CD4-positive, alpha-beta T cell treated with Interferon gamma for 1 hour (primary cell): ENCODE measurements at regions not wholly inside any gene's neighbourhood (a gene's known extent, or its start where the extent isn't known, plus 50 kb on each side); places are given as distances from the start of the nearest gene placed in this dataset.
"Not testable (repeated sequence)": the region's sequence is repeated elsewhere in the genome, so short reads cannot be mapped to it uniquely, and the experiment has no call there.

Experiments used
- DNase-seq: peaks from one replicate; pipeline ENCODE4 v3.0.0-alpha.2; 2020

DNA sequence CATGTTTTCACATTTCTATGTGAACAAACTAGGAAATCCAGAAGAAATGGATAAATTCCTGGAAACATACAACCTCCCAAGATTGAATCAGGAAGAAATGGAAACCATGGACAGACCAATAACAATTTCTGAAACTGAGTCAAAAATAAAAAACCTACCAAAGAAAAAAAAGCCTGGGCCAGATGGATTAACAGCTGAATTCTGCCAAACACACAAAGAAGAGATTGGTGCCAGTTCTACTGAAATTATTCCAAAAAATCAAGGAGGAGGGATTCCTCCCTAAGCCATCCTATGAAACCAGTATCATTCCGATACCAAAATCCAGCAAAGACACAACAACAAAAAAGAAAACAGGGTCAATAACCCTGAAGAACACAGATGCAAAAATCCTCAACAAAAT, 166.9 kb upstream of the FBXL7 start:
- no peak for DNase-seq

DNA sequence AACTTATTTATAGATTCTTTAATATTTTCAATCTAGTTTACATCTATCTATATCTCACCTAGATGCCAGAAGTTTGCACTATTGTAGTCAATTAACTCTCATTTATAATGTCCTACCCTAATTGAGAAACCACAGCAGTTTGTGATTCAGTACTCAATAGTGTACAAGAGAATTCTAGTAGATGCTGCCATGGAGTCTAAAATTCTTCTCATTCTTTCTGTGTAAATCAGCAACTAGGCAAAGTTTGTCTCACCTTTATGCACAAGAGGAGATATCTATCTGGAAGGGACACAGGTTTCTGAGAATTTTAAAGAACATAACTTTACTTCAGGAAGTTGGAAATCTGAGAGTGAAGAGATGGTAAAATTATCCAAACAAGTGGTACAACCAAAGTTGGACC, 173.0 kb upstream of the FBXL7 start:
- no peak for DNase-seq

DNA sequence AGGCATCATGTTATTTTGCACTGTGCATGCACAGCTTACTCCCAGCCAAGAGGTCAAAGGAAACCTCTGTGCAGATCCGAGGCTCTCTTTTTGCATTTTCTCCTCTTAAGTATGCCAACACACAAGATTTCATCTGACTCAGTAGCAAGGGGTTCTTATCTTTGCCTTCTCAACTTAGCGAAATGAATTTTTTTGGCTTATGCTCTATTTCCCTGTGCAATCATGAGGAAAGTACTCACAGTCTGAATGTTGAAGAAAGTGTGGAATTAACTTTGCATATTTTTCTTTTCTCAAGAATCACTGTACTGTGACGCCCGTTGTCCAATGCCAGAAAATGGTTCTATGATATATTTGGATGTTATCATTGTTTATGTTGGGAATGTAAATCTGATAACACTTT, 173.5 kb upstream of the FBXL7 start:
- no peak for DNase-seq

DNA sequence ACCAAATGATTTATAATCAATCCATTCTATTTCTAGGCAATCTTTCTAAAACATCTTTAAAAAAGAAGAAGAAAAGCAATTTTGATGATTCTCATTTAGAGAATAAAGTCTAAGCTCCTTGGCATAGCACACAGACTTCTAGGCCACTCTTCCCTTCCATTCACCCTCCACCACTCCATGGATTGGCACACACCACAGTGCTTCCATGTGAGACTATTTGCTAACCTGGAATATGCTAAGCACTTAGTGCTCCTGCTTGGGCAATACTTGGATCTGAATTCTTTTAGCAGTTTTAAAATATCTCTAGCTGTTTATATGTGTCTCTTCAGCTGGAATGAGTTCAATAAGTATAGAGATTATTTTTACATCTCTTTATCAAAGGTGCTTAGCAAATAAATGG, 177.6 kb upstream of the FBXL7 start:
- DNase-seq: no peak

DNA sequence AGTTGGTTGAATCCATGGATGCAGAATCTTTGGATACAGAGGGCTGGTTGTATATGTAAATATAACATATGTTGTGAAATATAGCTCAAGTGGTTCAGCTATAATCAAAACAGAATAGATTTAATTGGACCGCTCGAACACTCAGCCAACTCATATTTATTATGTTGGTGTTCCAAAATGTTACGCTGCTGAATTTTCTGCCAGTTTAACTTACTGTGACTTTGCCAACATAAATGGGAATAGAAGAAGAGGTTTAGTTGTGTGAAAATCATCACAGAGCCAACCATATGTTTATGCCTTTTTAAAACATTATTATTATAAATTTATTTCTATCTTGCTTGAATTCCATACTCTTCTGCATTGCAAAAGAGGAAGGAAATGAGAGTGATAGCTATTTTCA, 178.2 kb upstream of the FBXL7 start:
- no peak for DNase-seq

DNA sequence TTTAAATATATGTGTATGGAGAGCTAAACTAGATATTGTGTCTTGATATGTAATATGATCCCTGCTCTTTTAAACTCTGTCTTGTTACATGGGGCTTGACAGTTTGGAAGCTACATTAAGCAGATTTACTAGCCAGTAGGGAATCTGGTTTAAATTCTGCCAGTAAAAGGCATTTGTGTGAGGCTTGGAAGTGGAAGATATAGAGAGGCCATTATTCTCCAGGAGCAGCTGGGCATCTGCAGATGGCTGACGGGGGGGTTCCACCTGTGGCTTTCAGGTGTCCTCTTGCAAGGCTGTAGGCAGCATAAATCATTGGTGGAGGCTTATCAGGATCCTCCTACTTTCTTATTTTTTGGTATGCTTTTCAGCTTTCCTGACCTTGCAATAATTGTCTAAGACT, 179.1 kb upstream of the FBXL7 start:
- DNase-seq: no peak

DNA sequence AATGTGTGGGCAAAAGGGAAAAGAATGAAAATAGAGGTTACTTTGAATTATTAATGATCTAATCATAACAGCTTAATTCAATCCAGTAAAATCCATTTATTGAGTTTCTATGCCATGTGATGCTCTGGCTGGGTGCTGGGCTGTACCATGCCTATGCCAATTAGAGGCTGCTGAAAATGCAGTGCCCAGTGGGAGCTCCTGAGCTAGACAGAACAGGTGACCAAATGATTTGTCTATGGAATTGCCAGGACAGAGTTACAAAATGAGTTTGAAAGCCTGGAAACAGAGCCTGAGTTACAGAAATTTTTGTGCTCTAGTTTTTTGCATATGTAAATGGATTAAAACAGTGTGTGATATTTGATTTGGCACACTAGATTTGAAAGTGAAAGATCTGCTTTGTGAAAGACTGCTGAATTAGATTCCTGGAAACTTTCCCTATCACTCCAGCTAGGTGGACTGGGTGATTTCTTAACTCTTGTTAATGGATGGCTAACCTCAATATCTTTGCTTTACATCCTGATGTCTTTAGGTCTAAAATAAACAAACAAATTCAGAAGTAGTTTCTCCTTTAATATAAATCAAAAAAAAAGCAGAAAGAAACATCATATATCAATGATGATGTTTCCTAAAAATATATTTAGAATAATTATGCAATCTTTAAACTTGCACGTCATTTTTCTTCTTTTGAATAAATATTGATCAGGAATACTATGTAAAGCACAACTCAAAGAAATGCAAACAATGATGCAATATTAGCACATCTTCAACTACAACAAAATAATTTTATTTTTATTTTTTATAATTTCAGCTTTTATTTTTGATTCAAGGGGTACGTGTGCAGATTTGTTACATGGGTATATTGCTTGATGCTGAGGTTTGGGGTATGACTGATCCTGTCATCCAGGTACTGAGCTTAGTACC, 194.8 kb upstream of the FBXL7 start:
- DNase-seq: no peak

DNA sequence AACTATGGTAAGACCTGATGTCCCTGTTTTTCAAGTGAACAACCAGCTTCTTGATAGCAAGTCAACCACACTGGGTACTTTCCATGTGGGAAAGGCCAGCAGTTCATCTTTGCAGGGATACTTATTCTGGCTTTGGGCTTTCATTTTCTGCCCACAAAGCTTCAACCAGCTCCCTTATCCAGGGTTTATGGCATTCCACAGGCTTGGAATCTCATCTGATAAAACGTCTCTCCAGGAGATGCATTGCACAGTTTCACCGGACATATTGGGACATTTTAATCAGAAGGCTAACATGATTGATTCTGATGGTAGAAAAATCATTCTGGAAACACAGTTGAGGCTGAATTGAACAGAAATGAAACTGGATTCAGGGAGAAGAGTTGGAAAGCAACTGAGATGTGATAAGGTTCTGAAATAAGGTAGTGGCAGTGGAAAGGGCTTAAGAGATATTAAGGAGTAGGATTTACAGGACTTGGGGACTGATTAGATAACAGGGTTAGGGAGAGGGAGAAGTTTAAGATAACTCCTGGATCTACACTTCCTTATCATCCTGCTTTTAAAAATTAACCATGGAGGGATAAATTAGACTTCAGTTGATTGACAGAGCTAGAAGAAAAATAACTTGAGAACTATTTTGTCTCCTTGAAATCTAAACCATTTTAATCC, 195.8 kb upstream of the FBXL7 start:
- DNase-seq: no peak

DNA sequence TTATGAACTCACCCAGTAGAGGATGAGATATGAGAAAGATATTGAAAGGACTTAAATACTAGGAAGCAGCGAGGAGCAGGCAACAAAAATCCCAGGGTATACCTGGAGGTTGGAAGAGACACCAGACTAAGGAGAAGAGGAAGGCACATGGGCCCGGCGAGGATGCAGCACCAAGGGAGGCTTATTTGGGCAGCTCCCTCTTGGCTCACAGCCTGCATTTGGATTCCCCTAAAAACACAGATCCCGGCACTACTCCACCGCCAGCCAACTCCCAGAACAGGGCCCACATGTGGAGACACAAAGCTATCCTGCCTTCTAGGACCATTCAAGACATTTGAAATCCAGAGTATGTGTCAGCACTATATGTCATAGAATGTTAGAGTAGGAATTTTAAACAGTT, 199.8 kb upstream of the FBXL7 start:
- no peak for DNase-seq

DNA sequence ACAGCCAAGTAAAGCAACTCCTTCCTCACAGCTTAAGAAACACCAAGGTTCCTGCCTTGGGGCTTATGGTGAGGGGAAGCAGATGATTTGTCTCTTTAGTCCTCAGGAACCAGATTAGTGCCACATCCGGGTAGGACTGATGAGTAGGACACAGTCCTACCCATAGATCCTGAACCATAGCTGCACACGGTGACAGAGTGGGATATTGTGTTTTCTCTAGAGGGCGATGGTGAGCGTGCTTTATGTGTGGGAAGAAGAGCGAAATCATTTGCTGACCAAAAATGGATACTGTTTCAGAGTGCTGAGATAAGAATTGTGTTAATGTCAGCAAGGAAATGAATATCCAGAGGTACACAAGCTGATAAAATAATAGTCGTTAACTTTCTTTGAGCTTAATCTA, 209.0 kb upstream of the FBXL7 start:
- DNase-seq: no peak

DNA sequence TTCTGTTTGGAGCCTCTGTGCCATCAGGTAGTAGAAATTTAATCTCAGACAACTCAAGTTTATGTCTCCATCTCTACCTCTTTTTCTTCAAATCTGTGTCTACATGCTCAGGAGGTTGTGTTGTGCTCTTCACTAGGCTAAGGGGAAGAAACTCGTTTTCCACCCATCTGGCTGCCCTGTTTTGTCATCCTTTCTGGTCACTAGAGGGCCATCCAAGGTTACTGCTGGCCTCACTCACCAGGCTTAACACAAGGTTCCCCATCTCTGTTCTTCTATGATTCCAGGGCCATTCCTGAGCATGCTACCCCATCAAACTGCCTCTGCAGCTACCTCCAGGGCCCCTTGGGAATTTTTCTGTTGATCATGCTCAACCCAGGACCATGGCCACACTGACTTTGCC, 213.3 kb upstream of the FBXL7 start:
- DNase-seq: no peak

DNA sequence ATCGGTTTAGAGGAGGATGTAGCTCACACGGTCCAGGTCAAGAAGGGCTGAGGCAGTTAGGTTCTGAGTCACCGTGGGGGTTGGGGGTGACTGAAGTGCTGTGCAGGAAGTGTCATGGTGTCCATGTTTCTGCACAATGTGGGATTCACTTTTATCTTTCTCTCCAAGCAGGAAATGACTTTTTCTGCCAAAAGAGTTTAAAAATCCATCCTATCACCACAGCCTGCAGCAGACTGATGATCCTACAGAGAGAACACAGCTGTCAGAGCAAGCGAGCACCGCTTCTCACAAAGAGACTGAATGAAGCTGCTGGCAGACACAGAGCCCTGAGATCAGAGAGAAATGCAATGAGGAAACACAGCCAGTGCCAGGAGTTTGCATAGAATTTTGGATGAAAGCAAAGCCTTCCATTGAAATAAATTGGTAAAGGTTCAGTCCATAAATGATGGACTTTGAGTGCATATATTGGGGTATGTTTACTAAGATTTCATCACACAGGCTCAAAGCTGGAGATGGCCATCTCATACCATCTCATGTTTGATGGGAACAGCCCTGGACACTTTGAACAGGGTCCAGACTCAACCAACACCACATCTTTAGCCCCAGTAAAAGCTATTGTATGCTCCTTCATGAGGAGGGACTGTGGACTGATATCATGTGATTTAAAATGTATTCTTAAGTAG, 213.9 kb upstream of the FBXL7 start:
- DNase-seq: no peak

DNA sequence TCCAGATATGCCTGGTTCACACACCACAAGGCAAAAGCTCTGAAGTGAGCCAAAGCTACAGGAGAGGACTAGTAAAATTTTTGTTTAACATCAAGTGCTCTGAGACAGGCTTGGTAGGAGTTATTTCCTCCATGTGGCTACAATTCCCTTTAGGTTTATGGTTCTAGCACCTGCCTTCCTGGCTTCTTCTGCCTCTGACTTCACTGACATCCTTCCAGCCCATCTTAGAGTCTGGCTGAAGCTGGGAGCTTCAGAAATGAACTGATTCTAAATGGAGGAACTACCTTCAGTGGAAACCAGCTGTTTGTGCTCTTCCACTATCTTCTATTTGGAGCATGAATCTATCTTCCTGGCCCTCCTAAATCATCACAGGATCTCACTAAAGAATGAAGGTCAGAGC, 215.3 kb upstream of the FBXL7 start:
- DNase-seq: no peak

DNA sequence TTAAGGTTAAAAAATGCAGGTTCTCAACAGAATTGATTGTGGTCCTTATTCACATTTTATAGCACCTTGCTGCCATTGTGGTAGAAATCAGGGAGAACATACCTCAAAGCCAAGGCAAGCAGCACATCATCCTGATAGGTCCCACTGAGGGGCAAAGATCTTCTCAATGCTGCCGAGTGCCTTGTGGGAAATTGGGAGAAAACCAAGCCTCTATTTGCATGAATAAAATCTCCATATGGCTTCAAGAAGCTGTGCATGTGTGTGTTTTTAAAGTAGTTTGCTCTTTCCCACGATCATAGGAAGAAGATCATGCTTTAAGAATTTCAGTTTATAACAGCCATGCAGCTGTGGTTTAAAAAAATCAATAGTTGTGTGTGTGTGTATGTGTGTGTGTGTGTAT, 216.9 kb upstream of the FBXL7 start:
- no peak for DNase-seq

DNA sequence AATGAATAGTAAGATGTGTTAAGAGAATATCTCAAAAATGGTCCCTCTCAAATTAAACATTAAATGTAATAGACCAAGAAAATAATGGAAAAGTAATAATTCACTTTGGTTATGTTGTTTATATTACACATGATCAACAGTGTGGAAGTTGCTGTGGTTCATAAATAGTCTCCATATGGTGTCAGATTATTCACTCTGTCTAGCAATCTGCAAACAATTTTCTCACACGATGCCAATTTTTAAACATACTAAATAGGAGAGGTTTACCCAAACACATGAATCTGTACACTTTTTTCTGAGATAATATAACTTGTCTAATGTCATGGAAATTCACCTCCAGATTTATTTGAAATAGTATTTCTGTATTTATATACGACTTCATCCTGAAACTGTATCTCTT, 217.4 kb upstream of the FBXL7 start:
- no peak for DNase-seq

DNA sequence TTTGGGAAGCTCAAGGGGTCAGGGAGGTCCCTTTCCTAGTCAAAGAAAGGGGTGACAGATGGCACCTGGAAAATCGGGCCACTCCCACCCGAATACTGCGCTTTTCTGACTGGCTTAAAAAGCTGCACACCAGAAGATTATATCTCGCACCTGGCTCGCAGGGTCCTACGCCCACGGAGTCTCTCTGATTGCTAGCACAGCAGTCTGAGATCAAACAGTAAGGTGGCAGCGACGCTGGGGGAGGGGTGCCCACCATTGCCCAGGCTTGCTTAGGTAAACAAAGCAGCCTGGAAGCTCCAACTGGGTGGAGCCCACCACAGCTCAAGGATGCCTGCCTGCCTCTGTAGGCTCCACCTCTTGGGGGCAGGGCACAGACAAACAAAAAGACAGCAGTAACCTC, 228.4 kb upstream of the FBXL7 start:
- not testable (repeated sequence) for DNase-seq

DNA sequence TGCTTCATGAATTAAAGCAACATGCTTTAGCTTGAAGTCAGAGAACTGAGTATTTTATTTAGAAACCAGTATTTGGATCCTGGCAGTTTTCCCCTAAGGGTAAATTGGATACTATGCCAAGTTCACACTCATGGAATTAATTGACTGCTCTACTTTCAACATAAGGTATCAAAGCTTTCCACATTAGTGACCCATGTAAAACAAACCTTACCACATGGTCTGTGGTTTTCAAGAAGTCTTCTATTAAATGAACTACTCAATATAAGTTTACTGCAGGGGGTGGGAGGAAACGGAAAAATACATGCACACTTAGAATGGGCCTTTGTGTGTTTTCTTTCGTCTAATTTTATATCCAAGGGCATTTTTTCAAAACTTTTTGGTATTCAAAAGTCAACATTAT, 232.0 kb upstream of the FBXL7 start:
- no peak for DNase-seq

DNA sequence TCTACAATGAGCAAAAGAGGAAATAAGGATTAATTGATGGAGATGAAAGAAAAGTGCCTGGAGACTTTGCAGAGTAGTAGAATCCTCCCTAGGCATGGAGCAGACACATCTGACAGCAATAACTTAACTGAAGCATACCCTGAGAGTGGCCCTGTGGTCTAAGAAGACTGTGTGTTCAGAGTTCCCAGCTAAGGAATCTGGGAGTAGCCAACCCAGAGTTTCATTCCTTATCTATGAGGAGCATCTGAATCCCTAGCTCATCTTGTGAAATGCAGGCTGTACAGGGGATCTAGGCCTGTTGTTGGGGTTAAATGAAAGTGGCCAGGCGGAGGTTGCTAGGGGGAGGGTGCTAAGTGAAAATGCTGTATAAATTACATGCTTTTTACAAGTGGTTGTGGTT, 233.1 kb upstream of the FBXL7 start:
- no peak for DNase-seq

DNA sequence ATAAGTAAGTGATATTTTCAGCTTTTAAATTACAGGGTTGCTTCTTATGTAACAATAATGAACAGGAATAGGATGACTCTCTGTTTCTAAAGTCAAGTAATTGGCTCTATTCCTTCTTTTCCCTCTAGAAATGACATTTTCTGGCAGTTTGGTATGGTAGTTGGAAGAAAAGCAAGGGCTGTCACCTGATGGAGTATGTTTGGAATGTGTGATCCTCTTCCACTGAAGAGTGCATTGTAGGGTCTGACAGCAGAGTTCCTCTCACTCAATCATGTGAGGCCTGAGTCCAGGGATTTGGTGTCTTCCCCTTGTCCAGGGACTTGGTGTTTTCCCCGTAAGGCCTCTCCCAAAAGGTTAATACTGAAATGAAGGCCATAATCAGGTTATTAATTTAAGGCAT, 233.8 kb upstream of the FBXL7 start:
- no peak for DNase-seq

DNA sequence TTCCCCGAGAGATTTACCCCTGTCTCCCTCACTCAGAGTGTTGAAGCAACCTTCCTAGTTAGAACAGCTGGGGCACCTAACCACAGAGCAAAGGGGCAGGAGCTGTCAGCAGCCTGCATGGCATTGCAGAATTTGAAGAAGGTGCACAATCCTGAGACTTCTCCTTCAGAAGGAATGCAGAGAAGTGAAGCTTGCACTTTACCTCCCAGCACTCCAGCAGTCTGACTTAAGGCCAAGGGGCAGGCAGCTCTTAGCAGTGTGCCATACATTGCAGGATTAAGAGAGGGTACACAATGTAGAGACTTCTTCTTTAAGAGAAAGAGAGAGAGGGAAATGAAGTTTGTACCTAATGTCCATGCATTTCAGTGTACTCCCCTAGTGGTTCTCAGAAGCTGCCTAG, 236.0 kb upstream of the FBXL7 start:
- DNase-seq: no peak

DNA sequence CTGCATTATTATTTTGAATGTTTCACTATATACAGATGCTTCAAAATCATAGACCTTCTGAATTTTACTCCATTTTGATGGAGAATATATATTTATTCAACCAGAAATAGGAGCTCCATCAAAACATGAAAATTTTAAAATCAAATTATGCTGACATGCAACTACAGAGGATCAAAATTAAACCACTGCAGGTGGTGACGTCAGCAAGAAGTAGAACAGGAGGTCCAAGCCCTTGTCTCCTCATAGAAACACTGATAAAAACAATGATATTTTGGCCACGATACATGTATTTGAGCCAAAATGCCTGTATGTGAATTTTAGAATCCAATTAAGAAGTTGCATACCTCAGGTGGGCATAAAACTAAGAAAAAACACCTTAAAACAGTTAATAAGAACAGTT, 236.6 kb upstream of the FBXL7 start:
- no peak for DNase-seq

DNA sequence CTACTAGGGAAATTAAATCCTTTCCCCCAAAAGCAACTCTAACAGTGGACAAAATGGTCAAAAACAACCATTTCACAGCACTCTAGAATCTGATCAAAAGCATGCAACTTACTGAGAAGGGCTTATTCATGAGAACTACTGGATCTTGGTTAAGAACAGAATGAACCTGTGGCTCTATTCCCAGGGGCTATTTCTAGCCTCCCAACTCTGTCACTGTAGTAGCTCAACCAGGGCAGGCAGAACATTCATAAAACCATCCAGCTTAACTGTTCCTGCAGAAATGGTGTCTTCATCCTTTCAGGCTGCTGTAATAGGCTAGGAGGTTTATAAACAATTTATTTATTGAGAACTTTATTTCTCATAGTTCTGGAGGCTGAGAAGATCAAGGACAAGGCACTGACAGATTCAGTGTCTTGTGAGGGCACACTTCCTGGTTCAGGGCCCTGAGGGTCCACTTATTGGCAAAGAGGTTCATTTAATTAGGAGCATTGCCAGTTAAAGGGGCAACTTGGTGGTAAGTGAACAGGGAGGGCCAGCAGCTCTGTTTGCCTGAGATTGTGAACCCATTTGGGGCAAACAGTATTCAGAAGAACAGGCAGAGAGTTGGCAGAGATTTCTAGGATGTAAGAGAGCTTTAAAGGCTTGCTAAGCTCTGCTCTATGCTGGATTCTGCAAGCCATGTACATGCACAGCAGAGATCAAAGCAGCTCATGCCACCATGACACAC, 238.5 kb upstream of the FBXL7 start:
- no peak for DNase-seq
